A549 (cell line): ENCODE measurements at regions not wholly inside any gene's neighbourhood (a gene's known extent, or its start where the extent isn't known, plus 50 kb on each side); places are given as distances from the start of the nearest gene placed in this dataset.

ENCODE experiments used
- ATAC-seq, 2 experiments: fragments of 200-7000 bp in 1 of 2; fragments of >200 bp in 1 of 2; cut with Nextera tagmentation in 1 of 2; cut with Tn5 transposase in 1 of 2; 3 replicates each; pipeline versions ENCODE4 v1.8.0 to v1.9.1; 2018 to 2020; ENCODE audit warnings: mild to moderate bottlenecking in 1 of 2, moderate library complexity in 1 of 2
- CTCF ChIA-PET: fragments of 300-600 bp; sonication (Branson Sonifier 250); formaldehyde crosslinking; extraction: SDS; loops from one replicate; lab custom pipeline; 2021; ENCODE audit warnings: antibody characterized with exemption, inconsistent platforms; lab: Yijun Ruan, JAX
- POLR2A ChIA-PET: fragments of 350-600 bp; formaldehyde crosslinking; extraction: SDS; loops from one replicate; lab custom pipeline; 2021; ENCODE audit warnings: antibody characterized with exemption, inconsistent platforms; lab: Yijun Ruan, JAX
- DNase-seq, 2 experiments: peaks; one replicate each; pipeline versions ENCODE4 v3.0.0 to v3.0.0-alpha.2; 2011 to 2016; ENCODE audit warnings: low read depth in 1 of 2, low spot score in 1 of 2
- FAIRE-seq: peaks from 2 replicates; lab custom pipeline; 2011; peaks lifted over from hg19 to GRCh38; lab: Jason Lieb, UNC
- H3K27ac ChIP-seq, 2 experiments: fragments of >200 bp; sonication (Bioruptor Twin); formaldehyde crosslinking; 3 replicates each; pipeline ENCODE4 v1.5.1; 2016 to 2017
- H3K4me1 ChIP-seq: fragments of >200 bp; sonication (Bioruptor Twin); formaldehyde crosslinking; 3 replicates; pipeline ENCODE4 v1.6.1; 2016
- H3K4me2 ChIP-seq: fragments of >200 bp; sonication (Bioruptor Twin); formaldehyde crosslinking; 3 replicates; pipeline ENCODE4 v1.6.1; 2016
- H3K4me3 ChIP-seq: fragments of >200 bp; sonication (Bioruptor Twin); formaldehyde crosslinking; 3 replicates; pipeline ENCODE4 v1.5.1; 2016
- H3K9me3 ChIP-seq: fragments of >200 bp; sonication (Bioruptor Twin); formaldehyde crosslinking; 3 replicates; pipeline ENCODE4 v1.6.1; 2016
- BHLHE40 ChIP-seq: IDR thresholded peaks from 2 replicates; pipeline ENCODE4 v1.6.1; 2012; ENCODE audit warnings: low read depth, low read length, inconsistent platforms
- CBX2 ChIP-seq: fragments of 200-600 bp; sonication (generic); IDR thresholded peaks from 2 replicates; pipeline ENCODE4 v1.6.1; 2016; ENCODE audit warnings: low read depth, mild to moderate bottlenecking, borderline replicate concordance
- CHD4 ChIP-seq: fragments of 200-600 bp; sonication (generic); IDR thresholded peaks from 2 replicates; pipeline ENCODE4 v1.6.1; 2016; ENCODE audit warnings: antibody characterized with exemption, mild to moderate bottlenecking, borderline replicate concordance
- EHF ChIP-seq: fragments of 250-450 bp; sonication (Bioruptor Pico); IDR thresholded peaks from 2 replicates; pipeline ENCODE4 v1.5.0; 2020; ENCODE audit warnings: mild to moderate bottlenecking
- EP300 ChIP-seq, 2 experiments: fragments of >200 bp; sonication (Bioruptor Twin); formaldehyde crosslinking; IDR thresholded peaks; 2 replicates in 1 of 2; 3 replicates in 1 of 2; pipeline ENCODE4 v1.6.1; 2016 to 2017
- FOSB ChIP-seq: fragments of 250-450 bp; sonication (Bioruptor Pico); IDR thresholded peaks from 2 replicates; pipeline ENCODE4 v1.5.0; 2020; ENCODE audit warnings: mild to moderate bottlenecking, moderate library complexity
- FOSL2 ChIP-seq, 2 experiments: fragments of 450-650 bp in 1 of 2; fragments of >200 bp in 1 of 2; sonication (Bioruptor Twin) in 1 of 2; formaldehyde crosslinking; IDR thresholded peaks; 2 replicates each; pipeline versions ENCODE4 v1.5.0 to v1.6.1; 2016 to 2020; ENCODE audit warnings: mild to moderate bottlenecking in 1 of 2, moderate library complexity in 1 of 2
- HDAC2 ChIP-seq: fragments of 200-600 bp; sonication (generic); IDR thresholded peaks from 2 replicates; pipeline ENCODE4 v1.6.1; 2016
- HOXA7 ChIP-seq: fragments of 250-450 bp; sonication (Bioruptor Pico); IDR thresholded peaks from 2 replicates; pipeline ENCODE4 v1.5.0; 2020; ENCODE audit warnings: mild to moderate bottlenecking, moderate library complexity
- KDM5A ChIP-seq: fragments of 200-600 bp; sonication (generic); IDR thresholded peaks from 2 replicates; pipeline ENCODE4 v1.6.1; 2016; ENCODE audit warnings: antibody characterized with exemption, mild to moderate bottlenecking
- MAZ ChIP-seq: fragments of 150-350 bp; IDR thresholded peaks from 2 replicates; pipeline ENCODE4 v1.6.1; 2014; ENCODE audit warnings: antibody characterized with exemption, low read depth, low read length, borderline replicate concordance
- NPAS2 ChIP-seq: fragments of 250-450 bp; sonication (Bioruptor Pico); IDR thresholded peaks from 2 replicates; pipeline ENCODE4 v1.8.0; 2022; ENCODE audit warnings: mild to moderate bottlenecking, moderate library complexity, borderline replicate concordance
- NR3C1 ChIP-seq: fragments of >200 bp; sonication (Bioruptor Twin); formaldehyde crosslinking; IDR thresholded peaks from 3 replicates; pipeline ENCODE4 v1.6.1; 2017
- PHF8 ChIP-seq: fragments of 200-600 bp; sonication (generic); IDR thresholded peaks from 2 replicates; pipeline ENCODE4 v1.6.1; 2016; ENCODE audit warnings: low read depth, mild to moderate bottlenecking, antibody characterized with exemption, moderate library complexity, borderline replicate concordance
- RCOR1 ChIP-seq: fragments of 150-350 bp; IDR thresholded peaks from 2 replicates; pipeline ENCODE4 v1.6.1; 2014; ENCODE audit warnings: antibody characterized with exemption, low read length, low read depth
- RNF2 ChIP-seq: fragments of 200-600 bp; sonication (generic); IDR thresholded peaks from 2 replicates; pipeline ENCODE4 v1.6.1; 2016; ENCODE audit warnings: low read depth, mild to moderate bottlenecking, antibody characterized with exemption, moderate library complexity, borderline replicate concordance
- SMC3 ChIP-seq: fragments of >200 bp; sonication (Bioruptor Twin); formaldehyde crosslinking; IDR thresholded peaks from 3 replicates; pipeline ENCODE4 v1.6.1; 2018; ENCODE audit warnings: inconsistent platforms
- SREBF2 ChIP-seq: fragments of 450-650 bp; IDR thresholded peaks from 2 replicates; pipeline ENCODE4 v1.6.1; 2014; ENCODE audit warnings: mild to moderate bottlenecking, moderate library complexity
- ZC3H11A ChIP-seq: fragments of 450-650 bp; IDR thresholded peaks from 2 replicates; pipeline ENCODE4 v1.6.1; 2014; ENCODE audit warnings: antibody characterized with exemption, mild to moderate bottlenecking
- ZFP36 ChIP-seq: fragments of 450-650 bp; IDR thresholded peaks from 2 replicates; pipeline ENCODE4 v1.6.1; 2014; ENCODE audit warnings: borderline replicate concordance; ENCODE audit not compliant: partially characterized antibody
- ZSCAN20 ChIP-seq: fragments of 250-450 bp; sonication (Bioruptor Pico); IDR thresholded peaks from 2 replicates; pipeline ENCODE4 v1.8.0; 2022; ENCODE audit warnings: mild to moderate bottlenecking, moderate library complexity
- WGBS: methylation state at CpG from one replicate; pipeline ENCODE4 v1.1.6; 2017; ENCODE audit errors: missing lambda C conversion rate; 5-methylcytosine and 5-hydroxymethylcytosine counted together
- TF ChIP-seq, protein P1 (sequence below): fragments of 250-450 bp; sonication (Bioruptor Pico); IDR thresholded peaks from 2 replicates; pipeline ENCODE4 v1.5.0; 2021; ENCODE audit warnings: mild to moderate bottlenecking, moderate library complexity, borderline replicate concordance
- TF ChIP-seq, protein P2 (sequence below): fragments of >200 bp; sonication (Bioruptor Twin); formaldehyde crosslinking; IDR thresholded peaks from 2 replicates; pipeline ENCODE4 v1.6.1; 2016

DNA sequence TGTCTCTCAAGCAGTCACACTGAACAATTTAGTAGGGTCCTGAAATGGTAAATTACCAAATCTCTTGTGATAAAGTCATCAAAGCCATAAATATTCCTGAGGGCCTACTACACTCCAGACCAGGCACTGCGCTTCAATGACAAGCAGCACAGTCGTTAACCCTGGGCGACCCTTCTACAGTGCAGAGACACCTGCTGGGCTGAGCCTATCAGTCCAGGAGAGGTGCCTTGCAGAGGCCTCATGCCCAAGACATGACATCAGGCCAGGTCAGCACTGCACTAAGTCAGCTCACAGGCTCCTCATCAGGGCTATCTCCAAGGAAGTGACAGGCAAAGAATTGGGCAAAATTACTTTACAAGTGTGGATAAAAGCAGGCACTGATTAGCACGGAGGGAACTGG is 166.4 kb upstream of the EPB41L3 start:
- FAIRE-seq (no peak), DNase-seq (no peak), ATAC-seq (no peak)
- no peaks in the 10 kb centered on the region for H3K9me3 ChIP-seq
- no peaks in the 10 kb centered on the region for H3K4me1 ChIP-seq
- ChIA-PET CTCF (no interaction called here), POLR2A (no interaction called here)
- WGBS = 17% methylated on average over 2 of the region's 4 CpGs
- TF ChIP-seq MAZ = no peak
- no peak for TF ChIP-seq NR3C1
- TF ChIP-seq, protein P1, sequence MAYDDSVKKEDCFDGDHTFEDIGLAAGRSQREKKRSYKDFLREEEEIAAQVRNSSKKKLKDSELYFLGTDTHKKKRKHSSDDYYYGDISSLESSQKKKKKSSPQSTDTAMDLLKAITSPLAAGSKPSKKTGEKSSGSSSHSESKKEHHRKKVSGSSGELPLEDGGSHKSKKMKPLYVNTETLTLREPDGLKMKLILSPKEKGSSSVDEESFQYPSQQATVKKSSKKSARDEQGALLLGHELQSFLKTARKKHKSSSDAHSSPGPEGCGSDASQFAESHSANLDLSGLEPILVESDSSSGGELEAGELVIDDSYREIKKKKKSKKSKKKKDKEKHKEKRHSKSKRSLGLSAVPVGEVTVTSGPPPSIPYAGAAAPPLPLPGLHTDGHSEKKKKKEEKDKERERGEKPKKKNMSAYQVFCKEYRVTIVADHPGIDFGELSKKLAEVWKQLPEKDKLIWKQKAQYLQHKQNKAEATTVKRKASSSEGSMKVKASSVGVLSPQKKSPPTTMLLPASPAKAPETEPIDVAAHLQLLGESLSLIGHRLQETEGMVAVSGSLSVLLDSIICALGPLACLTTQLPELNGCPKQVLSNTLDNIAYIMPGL (CRISPR knock-in tag) = no peak
- TF ChIP-seq HOXA7 (CRISPR knock-in tag) = no peak
- no peak for TF ChIP-seq NPAS2 (CRISPR knock-in tag)
- TF ChIP-seq ZSCAN20 (CRISPR knock-in tag) = no peak
- no peak for TF ChIP-seq RNF2
- TF ChIP-seq ZC3H11A = no peak
- no peak for TF ChIP-seq BHLHE40
- no peak overlapping the region for H3K27ac ChIP-seq
- H3K4me3 ChIP-seq = no peak overlapping the region
- no peak overlapping the region for H3K4me2 ChIP-seq

DNA sequence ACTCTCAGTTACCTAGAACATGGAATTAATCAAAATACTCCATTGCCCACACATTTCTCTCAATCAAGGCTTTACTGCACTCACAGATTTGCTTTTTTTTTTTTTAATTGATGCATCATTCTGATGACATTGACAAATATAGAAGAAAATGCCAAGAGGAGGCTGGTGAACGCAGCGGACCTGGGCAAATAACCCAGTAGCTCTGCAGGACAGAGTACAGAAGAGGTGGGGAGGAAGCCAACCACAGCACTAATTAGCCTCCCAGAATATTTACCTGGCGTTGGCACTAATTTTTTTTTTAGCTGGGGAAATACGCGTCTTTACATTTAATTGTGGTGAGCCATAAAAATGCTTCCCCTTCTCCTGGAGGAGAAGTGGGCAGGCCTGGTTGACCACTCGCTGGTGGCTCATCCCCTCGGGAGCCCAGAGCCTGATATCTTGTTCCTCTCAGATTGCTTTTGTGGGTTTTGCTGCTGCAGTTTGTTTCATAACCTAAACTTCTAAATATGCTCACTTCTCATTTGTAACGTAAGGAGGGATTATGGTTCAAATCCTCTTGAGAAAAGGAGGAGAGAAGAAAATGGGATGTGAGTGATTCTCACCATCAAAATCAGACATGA is 165.8 kb upstream of the EPB41L3 start:
- ATAC-seq (no peak), DNase-seq (no peak), FAIRE-seq (no peak)
- no peak overlapping the region for H3K27ac ChIP-seq
- TF ChIP-seq FOSL2 (IDR thresholded peaks at IDR 0.05) (no peak), FOSL2 (CRISPR knock-in tag; IDR thresholded peaks at IDR 0.05) (no peak), NPAS2 (CRISPR knock-in tag) (no peak), RCOR1 (no peak), KDM5A (no peak), FOSB (CRISPR knock-in tag) (no peak), CHD4 (no peak), CBX2 (no peak), HOXA7 (CRISPR knock-in tag) (no peak), EHF (no peak), PHF8 (no peak), EP300 (IDR thresholded peaks at IDR 0.05) (no peak), ZFP36 (no peak), SREBF2 (no peak), SMC3 (no peak)
- TF ChIP-seq, protein P2, sequence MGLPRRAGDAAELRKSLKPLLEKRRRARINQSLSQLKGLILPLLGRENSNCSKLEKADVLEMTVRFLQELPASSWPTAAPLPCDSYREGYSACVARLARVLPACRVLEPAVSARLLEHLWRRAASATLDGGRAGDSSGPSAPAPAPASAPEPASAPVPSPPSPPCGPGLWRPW = no peak
- H3K4me1 ChIP-seq = no peaks in the 10 kb centered on the region
- H3K4me3 ChIP-seq = no peak overlapping the region
- no peak overlapping the region for H3K4me2 ChIP-seq
- ChIA-PET CTCF (no interaction called here), POLR2A (no interaction called here)
- 46% methylated on average over 8 of the region's 8 CpGs for WGBS
- no peaks in the 10 kb centered on the region for H3K9me3 ChIP-seq

DNA sequence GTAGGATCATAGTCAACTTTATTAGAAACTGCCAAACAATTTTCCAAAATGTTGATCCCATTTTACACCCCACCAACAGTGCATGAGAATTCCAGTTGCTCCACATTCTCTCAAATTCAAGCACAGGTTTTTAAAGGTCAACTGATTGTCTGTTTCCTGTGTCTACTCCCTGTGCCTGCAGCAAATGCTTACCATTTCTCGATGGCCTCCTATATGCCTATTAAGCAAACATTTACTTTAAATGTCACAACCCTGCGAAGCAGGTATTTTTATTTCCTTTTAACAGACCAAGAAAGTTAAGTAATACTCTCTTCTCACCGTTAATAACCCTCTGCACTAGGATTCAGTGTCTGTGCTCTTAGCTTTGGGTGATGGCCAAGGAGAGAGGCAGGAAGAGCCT is 163.8 kb upstream of the EPB41L3 start:
- H3K27ac ChIP-seq = no peak overlapping the region
- ATAC-seq (no peak), DNase-seq (no peak)
- CTCF ChIA-PET = no interaction called here
- TF ChIP-seq NR3C1 (no peak), HDAC2 (no peak)
- TF ChIP-seq, all 56 proteins: peak for 0
- 2% methylated on average over 3 of the region's 3 CpGs for WGBS
- H3K9me3 ChIP-seq = no peaks in the 10 kb centered on the region
- FAIRE-seq = no peak
- no peaks in the 10 kb centered on the region for H3K4me1 ChIP-seq
- POLR2A ChIA-PET = no interaction called here
- no peak overlapping the region for H3K4me3 ChIP-seq
- no peak overlapping the region for H3K4me2 ChIP-seq
